SK-N-SH treated with all-trans-retinoic acid at 6 μM for 48 hours (cell line): ENCODE measurements at regions not wholly inside any gene's neighbourhood (a gene's known extent, or its start where the extent isn't known, plus 50 kb on each side); places are given as distances from the start of the nearest gene placed in this dataset.

Source experiments
- ARNTL ChIP-seq: fragments of 450-650 bp; formaldehyde crosslinking; IDR thresholded peaks from 2 replicates; pipeline ENCODE4 v1.5.0; 2020; ENCODE audit warnings: low read depth, mild to moderate bottlenecking, moderate library complexity, borderline replicate concordance
- CREB5 ChIP-seq: fragments of 250-450 bp; sonication (Bioruptor Pico); IDR thresholded peaks from 2 replicates; pipeline ENCODE4 v1.5.1; 2020; ENCODE audit warnings: low read depth, mild to moderate bottlenecking, moderate library complexity
- CSDC2 ChIP-seq: fragments of 250-450 bp; sonication (Bioruptor Pico); IDR thresholded peaks from 2 replicates; pipeline ENCODE4 v1.5.0; 2020; ENCODE audit warnings: mild to moderate bottlenecking, moderate library complexity
- GLIS3 ChIP-seq: fragments of 250-450 bp; sonication (Bioruptor Pico); IDR thresholded peaks from 2 replicates; pipeline ENCODE4 v1.5.0; 2020; ENCODE audit warnings: mild to moderate bottlenecking, moderate library complexity
- ISL1 ChIP-seq: fragments of 250-450 bp; sonication (Bioruptor Pico); IDR thresholded peaks from 2 replicates; pipeline ENCODE4 v2.1.2; 2022; ENCODE audit warnings: mild to moderate bottlenecking, moderate library complexity
- PATZ1 ChIP-seq: fragments of 250-450 bp; sonication (Bioruptor Pico); IDR thresholded peaks from 2 replicates; pipeline ENCODE4 v1.8.0; 2020; ENCODE audit warnings: mild to moderate bottlenecking, moderate library complexity, borderline replicate concordance
- PPARA ChIP-seq: fragments of 250-450 bp; sonication (Bioruptor Pico); IDR thresholded peaks from 2 replicates; pipeline ENCODE4 v1.5.0; 2020; ENCODE audit warnings: mild to moderate bottlenecking, borderline replicate concordance
- RARB ChIP-seq: fragments of 250-450 bp; sonication (Bioruptor Pico); IDR thresholded peaks from 2 replicates; pipeline ENCODE4 v1.8.0; 2021; ENCODE audit warnings: mild to moderate bottlenecking, moderate library complexity
- SNAI2 ChIP-seq: fragments of 250-450 bp; sonication (Bioruptor Pico); IDR thresholded peaks from 2 replicates; pipeline ENCODE4 v1.5.0; 2020; ENCODE audit warnings: mild to moderate bottlenecking, moderate library complexity
- TCF4 ChIP-seq: fragments of 250-450 bp; sonication (Bioruptor Pico); IDR thresholded peaks from 2 replicates; pipeline ENCODE4 v1.8.0; 2021; ENCODE audit warnings: mild to moderate bottlenecking, moderate library complexity, borderline replicate concordance
- ZC3H10 ChIP-seq: fragments of 250-450 bp; sonication (Bioruptor Pico); IDR thresholded peaks from 2 replicates; pipeline ENCODE4 v1.5.1; 2021; ENCODE audit warnings: mild to moderate bottlenecking, moderate library complexity
- ZFP3 ChIP-seq: fragments of 250-450 bp; sonication (Bioruptor Pico); IDR thresholded peaks from 2 replicates; pipeline ENCODE4 v1.5.0; 2020; ENCODE audit warnings: mild to moderate bottlenecking, moderate library complexity
- ZFP30 ChIP-seq: fragments of 450-650 bp; formaldehyde crosslinking; IDR thresholded peaks from 2 replicates; pipeline ENCODE4 v1.5.0; 2022; ENCODE audit warnings: mild to moderate bottlenecking, moderate library complexity
- ZNF8 ChIP-seq: fragments of 450-650 bp; formaldehyde crosslinking; IDR thresholded peaks from 2 replicates; pipeline ENCODE4 v1.5.0; 2020; ENCODE audit warnings: mild to moderate bottlenecking, moderate library complexity

GRCh38 chr5:15080219-15080618 lies 208.6 kb upstream of the ANKH start:
- TF ChIP-seq PATZ1 (no peak), SNAI2 (no peak), CSDC2 (no peak), CREB5 (CRISPR knock-in tag) (no peak), GLIS3 (CRISPR knock-in tag) (no peak), RARB (CRISPR knock-in tag) (no peak), ZFP3 (CRISPR knock-in tag) (no peak), ZFP30 (CRISPR knock-in tag) (no peak), ARNTL (CRISPR knock-in tag) (no peak), TCF4 (no peak), ISL1 (no peak), ZC3H10 (CRISPR knock-in tag) (no peak), PPARA (CRISPR knock-in tag) (no peak), ZNF8 (CRISPR knock-in tag) (no peak)
